PC-9 (cell line): ENCODE measurements at regions not wholly inside any gene's neighbourhood (a gene's known extent, or its start where the extent isn't known, plus 50 kb on each side); places are given as distances from the start of the nearest gene placed in this dataset.

Experiments used
- CTCF ChIP-seq: fragments of 200-600 bp; sonication (generic); conservative IDR thresholded peaks from 2 replicates; pipeline ENCODE4 v1.6.1; 2017; ENCODE audit warnings: mixed run types, antibody characterized with exemption, mild to moderate bottlenecking, moderate library complexity
- EZH2 ChIP-seq: fragments of 200-600 bp; sonication (generic); IDR thresholded peaks from 2 replicates; pipeline ENCODE4 v1.8.0; 2017; ENCODE audit warnings: antibody characterized with exemption, low read depth

- peak; percentile 58 for TF ChIP-seq CTCF
- TF ChIP-seq EZH2: no peak
Measured at GRCh38 chr7:46776790-46777189, 805.1 kb downstream of the TNS3 start.
